HepG2 (cell line): ENCODE measurements at regions not wholly inside any gene's neighbourhood (a gene's known extent, or its start where the extent isn't known, plus 50 kb on each side); places are given as distances from the start of the nearest gene placed in this dataset.

Source experiments
- ATAC-seq: fragments of 200-7000 bp; cut with Tn5 transposase; 3 replicates; pipeline ENCODE4 v1.9.1; 2020; ENCODE audit warnings: mild to moderate bottlenecking, moderate library complexity
- BruUV-seq: library from RNA; stranded (reverse); fragments of 400-500 nt; replicated peaks from 2 replicates; lab custom pipeline; 2021; lab: Mats Ljungman, UMichigan
- CTCF ChIA-PET: fragments of 300-600 bp; formaldehyde crosslinking; extraction: SDS; loops from one replicate; lab custom pipeline; 2021; ENCODE audit warnings: low total read pairs, inconsistent platforms, low intra/inter-chr PET ratio; lab: Yijun Ruan, JAX
- POLR2A ChIA-PET: fragments of 350-600 bp; sonication (Branson Sonifier 250); formaldehyde crosslinking; loops from one replicate; lab custom pipeline; 2020; ENCODE audit warnings: antibody characterized with exemption, inconsistent platforms; lab: Yijun Ruan, JAX
- DNase-seq: peaks from one replicate; pipeline ENCODE4 v3.0.0-alpha.2; 2015; ENCODE audit warnings: low spot score
- FAIRE-seq: peaks from 3 replicates; lab custom pipeline; 2011; peaks lifted over from hg19 to GRCh38; lab: Jason Lieb, UNC
- H2AFZ ChIP-seq: one replicate; pipeline ENCODE4 v1.6.1; 2011; ENCODE audit warnings: low read length, inconsistent platforms
- H3K27ac ChIP-seq: fragments of 300-600 bp; 3 replicates; pipeline ENCODE4 v1.8.0; 2011; ENCODE audit warnings: mixed run types, mild to moderate bottlenecking, mixed read lengths, low read length, inconsistent platforms; ENCODE audit not compliant: insufficient read depth; ENCODE audit errors: extremely low read length
- H3K27me3 ChIP-seq, 2 experiments: fragments of 200-600 bp in 1 of 2; 2 replicates in 1 of 2; 3 replicates in 1 of 2; pipeline versions ENCODE4 v1.6.0 to v1.8.0; 2011; ENCODE audit warnings: low read length in 2 of 2, mild to moderate bottlenecking in 2 of 2, moderate library complexity in 2 of 2, inconsistent platforms in 1 of 2; ENCODE audit not compliant: insufficient read depth in 2 of 2, control insufficient read depth in 1 of 2
- H3K36me3 ChIP-seq, 2 experiments: fragments of 200-600 bp in 1 of 2; replicated peaks in 1 of 2; 2 replicates in 1 of 2; 3 replicates in 1 of 2; pipeline versions ENCODE4 v1.5.1 to v1.8.0; 2011; ENCODE audit warnings: low read length in 2 of 2, inconsistent platforms in 1 of 2; ENCODE audit not compliant: insufficient read depth in 2 of 2, control insufficient read depth in 1 of 2
- H3K4me1 ChIP-seq: 2 replicates; pipeline ENCODE4 v1.5.1; 2012; ENCODE audit warnings: low read length, inconsistent platforms; ENCODE audit not compliant: insufficient read depth
- H3K4me2 ChIP-seq: 2 replicates; pipeline ENCODE4 v1.6.0; 2011; ENCODE audit warnings: low read depth, low read length, inconsistent platforms
- H3K4me3 ChIP-seq, 3 experiments: fragments of 200-600 bp in 1 of 3; sonication (generic), shearing (Covaris generic) in 1 of 3; replicated peaks in 1 of 3; 2 replicates each; pipeline ENCODE4 v1.5.1; 2011 to 2016; ENCODE audit warnings: low read length in 3 of 3, inconsistent platforms in 2 of 3, low read depth in 2 of 3, mild to moderate bottlenecking in 2 of 3, control low read depth in 1 of 3, mixed read lengths in 1 of 3; ENCODE audit not compliant: insufficient read depth in 1 of 3
- H3K79me2 ChIP-seq: one replicate; pipeline ENCODE4 v1.6.1; 2011; ENCODE audit warnings: low read length, inconsistent platforms; ENCODE audit not compliant: insufficient read depth
- H3K9ac ChIP-seq: 2 replicates; pipeline ENCODE4 v1.6.0; 2011; ENCODE audit warnings: mild to moderate bottlenecking, low read depth, low read length, inconsistent platforms; ENCODE audit not compliant: insufficient read depth
- H3K9me3 ChIP-seq: 2 replicates; pipeline ENCODE4 v1.5.1; 2012; ENCODE audit warnings: mild to moderate bottlenecking, low read length
- H4K20me1 ChIP-seq: 2 replicates; pipeline ENCODE4 v1.6.0; 2011; ENCODE audit warnings: inconsistent platforms, mild to moderate bottlenecking, low read length, moderate library complexity; ENCODE audit not compliant: insufficient read depth
- AKNA ChIP-seq: sonication (generic); formaldehyde crosslinking; IDR thresholded peaks from 2 replicates; pipeline ENCODE4 v1.4.0; 2020; ENCODE audit warnings: missing genetic modification reagents, borderline replicate concordance
- CAMTA2 ChIP-seq: sonication (generic); formaldehyde crosslinking; IDR thresholded peaks from 2 replicates; pipeline ENCODE4 v1.4.0; 2020; ENCODE audit warnings: mild to moderate bottlenecking, missing genetic modification reagents, borderline replicate concordance
- CCDC6 ChIP-seq: sonication (generic); formaldehyde crosslinking; IDR thresholded peaks from 2 replicates; pipeline ENCODE4 v1.8.1; 2022; ENCODE audit warnings: mild to moderate bottlenecking, missing genetic modification reagents, moderate library complexity
- ETV6 ChIP-seq: sonication (generic); formaldehyde crosslinking; conservative IDR thresholded peaks from 2 replicates; pipeline ENCODE4 v1.4.0; 2020; ENCODE audit warnings: missing genetic modification reagents
- HBP1 ChIP-seq: IDR thresholded peaks from 2 replicates; pipeline ENCODE4 v1.6.1; 2016; ENCODE audit warnings: low read depth, control low read depth
- HCFC1 ChIP-seq: fragments of 150-350 bp; IDR thresholded peaks from 2 replicates; pipeline ENCODE4 v1.6.1; 2014; ENCODE audit warnings: low read depth, low read length
- MAX ChIP-seq: IDR thresholded peaks from 2 replicates; pipeline ENCODE4 v1.6.1; 2012; ENCODE audit warnings: inconsistent platforms
- PRDM15 ChIP-seq: sonication (generic); formaldehyde crosslinking; IDR thresholded peaks from 2 replicates; pipeline ENCODE4 v1.4.0; 2020; ENCODE audit warnings: missing genetic modification reagents
- REXO4 ChIP-seq: sonication (generic); formaldehyde crosslinking; IDR thresholded peaks from 2 replicates; pipeline ENCODE4 v1.8.0; 2022; ENCODE audit warnings: missing genetic modification reagents, mild to moderate bottlenecking, borderline replicate concordance
- ZFP36 ChIP-seq: fragments of 150-350 bp; IDR thresholded peaks from 2 replicates; pipeline ENCODE4 v1.6.1; 2018; ENCODE audit warnings: borderline replicate concordance, low read length, low read depth; ENCODE audit not compliant: partially characterized antibody
- ZNF230 ChIP-seq: sonication (generic); formaldehyde crosslinking; IDR thresholded peaks from 2 replicates; pipeline ENCODE4 v1.4.0; 2020; ENCODE audit warnings: mild to moderate bottlenecking, missing genetic modification reagents
- ZNF354B ChIP-seq: sonication (generic); formaldehyde crosslinking; IDR thresholded peaks from 2 replicates; pipeline ENCODE4 v1.8.0; 2022; ENCODE audit warnings: mild to moderate bottlenecking, missing genetic modification reagents
- ZNF652 ChIP-seq: IDR thresholded peaks from 2 replicates; pipeline ENCODE4 v1.6.1; 2016; ENCODE audit warnings: low read depth, borderline replicate concordance
- ZNF7 ChIP-seq: IDR thresholded peaks from 2 replicates; pipeline ENCODE4 v1.6.1; 2016; ENCODE audit warnings: missing biosample characterization, missing genetic modification reagents
- in situ Hi-C: cut with HindIII; loops from 2 replicates; pipeline ENCODE4 v1.10.0; 2017; ENCODE audit warnings: low pct_unique_long_range_greater_than_20kb; ENCODE audit not compliant: extremely low pct_ligation_motif_present
- intact Hi-C: fragments of 100-400 bp; cut with micrococcal nuclease; formaldehyde crosslinking; loops from one replicate; pipeline ENCODE4 v1.10.0; 2022; ENCODE audit not compliant: unreplicated experiment

GRCh38 chr12:25866586-25867378, 91.7 kb upstream of the RASSF8 start (continued):
- TF ChIP-seq HBP1 (CRISPR knock-in tag) (no peak), ZNF7 (CRISPR knock-in tag) (no peak), CCDC6 (CRISPR knock-in tag) (no peak), PRDM15 (CRISPR knock-in tag) (no peak), ZFP36 (no peak)

- Histone ChIP-seq H3K79me2 (no peaks in the 10 kb centered on the region), H4K20me1 (no peaks in the 10 kb centered on the region), H3K27ac (no peak overlapping the region), H3K27me3 (no peaks in the 10 kb centered on the region), H3K4me2 (no peak overlapping the region), H3K4me1 (no peaks in the 10 kb centered on the region), H3K9ac (no peak overlapping the region), H3K9me3 (no peaks in the 10 kb centered on the region), H2AFZ (no peak overlapping the region), H3K4me3 (no peak overlapping the region), H3K36me3 (no peaks in the 10 kb centered on the region)
- ChIA-PET POLR2A (no interaction called here), CTCF (no interaction called here)
- BruUV-seq: no TSS peak
- intact Hi-C loops (no loop called here), in situ Hi-C loops (no loop called here)
- ATAC-seq (no peak), DNase-seq (no peak), FAIRE-seq (no peak)
- TF ChIP-seq ZNF230 (CRISPR knock-in tag) (no peak), ZNF652 (CRISPR knock-in tag) (no peak), ZNF354B (CRISPR knock-in tag) (no peak), MAX (no peak), REXO4 (CRISPR knock-in tag) (no peak), CAMTA2 (CRISPR knock-in tag) (no peak), ETV6 (CRISPR knock-in tag) (no peak), AKNA (CRISPR knock-in tag) (no peak), HCFC1 (no peak)
Observed at GRCh38 chr12:25868193-25868592, 90.3 kb upstream of the RASSF8 start.
